Fibroblast of lung (primary cell): ENCODE measurements at regions not wholly inside any gene's neighbourhood (a gene's known extent, or its start where the extent isn't known, plus 50 kb on each side); places are given as distances from the start of the nearest gene placed in this dataset.
"Not testable (repeated sequence)": the region's sequence is repeated elsewhere in the genome, so short reads cannot be mapped to it uniquely, and the experiment has no call there.

Experiments
- CTCF ChIP-seq, 2 donors: IDR thresholded peaks in 1 of 2; conservative IDR thresholded peaks in 1 of 2; 1 replicate in 1 of 2; 2 replicates in 1 of 2; pipeline ENCODE4 v1.5.1; 2011 to 2012; ENCODE audit warnings: low read length in 2 of 2, control low read depth in 1 of 2, inconsistent platforms in 1 of 2, low read depth in 1 of 2, mild to moderate bottlenecking in 1 of 2
- EZH2 ChIP-seq: IDR thresholded peaks from 2 replicates; pipeline ENCODE4 v1.5.1; 2012; ENCODE audit warnings: low read length, control low read depth, mild to moderate bottlenecking; ENCODE audit errors: missing control alignments

GRCh38 chr5:127222571-127223156 is 67.9 kb upstream of the MEGF10 start:
- not testable (repeated sequence) for TF ChIP-seq CTCF (conservative IDR thresholded peaks at IDR 0.05 in 1 of 2, IDR thresholded peaks at IDR 0.05 in 1 of 2; ENCODE audit: low read depth in 1 of 2, low read length in 2 of 2); EZH2
